Ascending aorta (tissue), 2 donors: ENCODE measurements at regions not wholly inside any gene's neighbourhood (a gene's known extent, or its start where the extent isn't known, plus 50 kb on each side); places are given as distances from the start of the nearest gene placed in this dataset.

Experiments
- DNase-seq, 2 donors: peaks; one replicate each; pipeline ENCODE4 v3.0.0-alpha.2; 2019; ENCODE audit warnings: low spot score in 2 of 2
- H3K27ac ChIP-seq, 2 donors: fragments of 200-600 bp; sonication (generic); one replicate each; pipeline ENCODE4 v1.5.1; 2016 to 2017; ENCODE audit warnings: mild to moderate bottlenecking in 1 of 2
- H3K27me3 ChIP-seq: fragments of 200-600 bp; sonication (generic); one replicate; pipeline ENCODE4 v1.5.1; 2017
- H3K36me3 ChIP-seq, 2 donors: fragments of 200-600 bp; sonication (generic); one replicate each; pipeline ENCODE4 v1.5.1; 2016
- H3K4me1 ChIP-seq, 2 donors: fragments of 200-600 bp; sonication (generic); one replicate each; pipeline ENCODE4 v1.5.1; 2016 to 2017; ENCODE audit warnings: mild to moderate bottlenecking in 1 of 2
- H3K4me3 ChIP-seq, 2 donors: fragments of 200-600 bp; sonication (generic); one replicate each; pipeline ENCODE4 v1.5.1; 2016 to 2017; ENCODE audit warnings: mild to moderate bottlenecking in 1 of 2
- H3K9me3 ChIP-seq, 2 donors: fragments of 200-600 bp; sonication (generic); one replicate each; pipeline ENCODE4 v1.5.1; 2016
- intact Hi-C: fragments of 100-400 bp; cut with DNase I; formaldehyde crosslinking; loops from one replicate; pipeline ENCODE4 v1.15.1; 2023
- TF ChIP-seq, protein P1 (sequence below), 3 experiments: fragments of 200-600 bp in 2 of 3; fragments of 450-650 bp in 1 of 3; sonication (generic) in 2 of 3; IDR thresholded peaks; one replicate each; pipeline ENCODE4 v1.5.1; 2016 to 2019; ENCODE audit warnings: antibody characterized with exemption in 3 of 3, mild to moderate bottlenecking in 1 of 3, moderate library complexity in 1 of 3

DNA sequence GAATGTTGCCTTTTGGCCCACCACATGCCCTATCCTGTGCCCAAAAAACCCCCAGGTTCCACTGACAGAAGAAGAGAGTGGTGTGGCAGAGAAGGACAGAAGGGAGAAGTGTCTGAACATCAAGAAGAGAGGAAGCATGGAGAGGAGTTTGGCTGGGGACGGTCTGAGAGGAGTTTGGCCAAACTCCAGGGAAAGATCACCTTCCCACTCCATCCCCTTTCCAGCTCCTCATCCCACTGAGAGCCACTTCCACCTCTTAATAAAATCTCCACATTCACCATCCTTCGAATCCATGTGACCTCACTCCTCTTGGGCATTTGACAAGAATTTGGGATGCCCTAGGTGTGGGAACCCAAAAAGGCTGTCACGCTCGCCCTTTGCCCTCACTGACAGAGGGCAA lies 311.6 kb upstream of the GRM7 start:
- Histone ChIP-seq H3K4me3 (no peak overlapping the region), H3K36me3 (no peaks in the 10 kb centered on the region), H3K27me3 (no peaks in the 10 kb centered on the region), H3K27ac (no peak overlapping the region), H3K9me3 (peaks cover 0 to 4% of the 10 kb centered on the region in 2 donors), H3K4me1 (no peaks in the 10 kb centered on the region)
- TF ChIP-seq, protein P1, sequence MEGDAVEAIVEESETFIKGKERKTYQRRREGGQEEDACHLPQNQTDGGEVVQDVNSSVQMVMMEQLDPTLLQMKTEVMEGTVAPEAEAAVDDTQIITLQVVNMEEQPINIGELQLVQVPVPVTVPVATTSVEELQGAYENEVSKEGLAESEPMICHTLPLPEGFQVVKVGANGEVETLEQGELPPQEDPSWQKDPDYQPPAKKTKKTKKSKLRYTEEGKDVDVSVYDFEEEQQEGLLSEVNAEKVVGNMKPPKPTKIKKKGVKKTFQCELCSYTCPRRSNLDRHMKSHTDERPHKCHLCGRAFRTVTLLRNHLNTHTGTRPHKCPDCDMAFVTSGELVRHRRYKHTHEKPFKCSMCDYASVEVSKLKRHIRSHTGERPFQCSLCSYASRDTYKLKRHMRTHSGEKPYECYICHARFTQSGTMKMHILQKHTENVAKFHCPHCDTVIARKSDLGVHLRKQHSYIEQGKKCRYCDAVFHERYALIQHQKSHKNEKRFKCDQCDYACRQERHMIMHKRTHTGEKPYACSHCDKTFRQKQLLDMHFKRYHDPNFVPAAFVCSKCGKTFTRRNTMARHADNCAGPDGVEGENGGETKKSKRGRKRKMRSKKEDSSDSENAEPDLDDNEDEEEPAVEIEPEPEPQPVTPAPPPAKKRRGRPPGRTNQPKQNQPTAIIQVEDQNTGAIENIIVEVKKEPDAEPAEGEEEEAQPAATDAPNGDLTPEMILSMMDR (IDR thresholded peaks at IDR 0.05), result no peak
- intact Hi-C loops, result no loop called here
- DNase-seq, result no peak

DNA sequence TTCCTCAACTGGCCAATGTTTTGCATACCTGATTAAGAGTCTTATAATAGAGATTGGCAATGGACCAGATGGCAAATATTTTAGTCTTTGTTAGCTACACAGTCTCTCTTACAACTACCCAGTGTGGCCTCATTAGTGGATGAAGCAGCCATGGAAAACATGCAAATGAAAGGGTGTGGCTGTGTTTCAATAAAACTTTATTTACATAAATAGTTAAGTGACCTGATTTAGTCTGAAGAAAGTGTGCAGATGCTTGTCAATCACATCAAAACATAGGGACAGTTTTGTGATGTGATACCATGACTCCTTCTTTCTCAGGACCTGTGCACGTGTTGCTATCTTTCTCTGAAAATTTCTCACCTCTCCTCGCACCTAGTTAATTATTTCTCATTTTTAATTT lies 309.8 kb upstream of the GRM7 start:
- H3K27me3 ChIP-seq, result no peaks in the 10 kb centered on the region
- no peak for DNase-seq
- H3K4me3 ChIP-seq, result no peak overlapping the region
- H3K27ac ChIP-seq, result no peak overlapping the region
- H3K36me3 ChIP-seq, result no peaks in the 10 kb centered on the region
- TF ChIP-seq, protein P1 (IDR thresholded peaks at IDR 0.05), result no peak
- intact Hi-C loops, result no loop called here
- peaks cover 0 to 4% of the 10 kb centered on the region in 2 donors for H3K9me3 ChIP-seq
- H3K4me1 ChIP-seq, result no peaks in the 10 kb centered on the region

GRCh38 chr3:6560259-6560658 lies 300.7 kb upstream of the GRM7 start:
- H3K4me3 ChIP-seq, result no peak overlapping the region
- TF ChIP-seq, protein P1 (IDR thresholded peaks at IDR 0.05), result no peak
- intact Hi-C loops, result no loop called here
- H3K27ac ChIP-seq, result no peak overlapping the region
- no peaks in the 10 kb centered on the region for H3K4me1 ChIP-seq
- H3K9me3 ChIP-seq, result no peaks in the 10 kb centered on the region
- H3K36me3 ChIP-seq, result no peaks in the 10 kb centered on the region
- no peaks in the 10 kb centered on the region for H3K27me3 ChIP-seq
- DNase-seq, result no peak

- TF ChIP-seq, protein P1 (IDR thresholded peaks at IDR 0.05), result no peak
- Histone ChIP-seq H3K36me3 (no peaks in the 10 kb centered on the region), H3K4me1 (no peaks in the 10 kb centered on the region), H3K27ac (no peak overlapping the region), H3K4me3 (no peak overlapping the region), H3K27me3 (no peaks in the 10 kb centered on the region), H3K9me3 (no peaks in the 10 kb centered on the region)
- intact Hi-C loops, result no loop called here
- DNase-seq, result no peak
These were observed 293.7 kb upstream of the GRM7 start for GRCh38 chr3:6567241-6567640.

- H3K36me3 ChIP-seq, result no peaks in the 10 kb centered on the region
- intact Hi-C loops, result no loop called here
- TF ChIP-seq, protein P1 (IDR thresholded peaks at IDR 0.05), result no peak
- no peaks in the 10 kb centered on the region for H3K27me3 ChIP-seq
- DNase-seq, result no peak
- no peaks in the 10 kb centered on the region for H3K9me3 ChIP-seq
- no peaks in the 10 kb centered on the region for H3K4me1 ChIP-seq
- no peak overlapping the region for H3K27ac ChIP-seq
- no peak overlapping the region for H3K4me3 ChIP-seq
These were observed 291.9 kb upstream of the GRM7 start for GRCh38 chr3:6568999-6569493.

DNA sequence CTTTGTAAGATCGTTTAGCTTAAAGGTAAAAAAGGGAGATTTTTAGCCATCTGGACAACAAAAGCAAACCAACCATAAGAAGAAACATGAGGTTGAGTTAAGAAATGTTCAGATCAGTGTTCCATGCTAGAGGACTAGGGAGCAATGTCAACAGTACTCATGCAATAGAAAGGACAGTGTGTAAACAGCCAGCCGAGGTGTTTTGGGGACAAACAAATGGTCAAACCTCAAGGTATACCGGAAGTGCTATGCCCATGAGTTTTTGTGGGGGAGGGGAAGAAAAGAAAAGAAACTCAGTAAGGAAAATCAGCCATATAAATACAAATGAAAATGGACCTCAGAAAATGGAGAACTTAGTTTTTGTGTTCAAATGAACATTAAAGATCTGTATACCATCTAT lies 289.5 kb upstream of the GRM7 start:
- TF ChIP-seq, protein P1 (IDR thresholded peaks at IDR 0.05), result no peak
- intact Hi-C loops, result no loop called here

More for the DNA sequence above, 289.5 kb upstream of the GRM7 start:
- no peaks in the 10 kb centered on the region for H3K9me3 ChIP-seq
- no peaks in the 10 kb centered on the region for H3K4me1 ChIP-seq
- no peaks in the 10 kb centered on the region for H3K27me3 ChIP-seq
- H3K4me3 ChIP-seq, result no peak overlapping the region
- H3K36me3 ChIP-seq, result no peaks in the 10 kb centered on the region
- no peak for DNase-seq
- no peak overlapping the region for H3K27ac ChIP-seq
